Panc1 (cell line): ENCODE measurements at regions not wholly inside any gene's neighbourhood (a gene's known extent, or its start where the extent isn't known, plus 50 kb on each side); places are given as distances from the start of the nearest gene placed in this dataset.
"Not testable (repeated sequence)": the region's sequence is repeated elsewhere in the genome, so short reads cannot be mapped to it uniquely, and the experiment has no call there.

Experiments
- CTCF ChIP-seq: fragments of 450-650 bp; IDR thresholded peaks from 2 replicates; pipeline ENCODE4 v1.5.1; 2017; ENCODE audit warnings: mild to moderate bottlenecking
- POLR2AphosphoS5 ChIP-seq: IDR thresholded peaks from 2 replicates; pipeline ENCODE4 v1.6.1; 2012; ENCODE audit warnings: mild to moderate bottlenecking, low read depth, low read length, moderate library complexity
- REST ChIP-seq, 2 experiments: IDR thresholded peaks; 2 replicates each; pipeline ENCODE4 v1.6.1; 2011 to 2012; ENCODE audit warnings: low read depth in 2 of 2, control low read depth in 1 of 2, low read length in 1 of 2, mild to moderate bottlenecking in 1 of 2, moderate library complexity in 1 of 2; ENCODE audit not compliant: insufficient read depth in 1 of 2

GRCh38 chr10:53342531-53342930 is 569.9 kb upstream of the MBL2 start:
- TF ChIP-seq POLR2AphosphoS5; CTCF; REST (IDR thresholded peaks at IDR 0.05; ENCODE audit: insufficient read depth in 1 of 2, low read depth in 2 of 2, low read length in 1 of 2): not testable (repeated sequence)
